ENCODE measurements at regions not wholly inside any gene's neighbourhood (a gene's known extent, or its start where the extent isn't known, plus 50 kb on each side); places are given as distances from the start of the nearest gene placed in this dataset.

GRCh38 chr12:25713264-25713663 lies 160.2 kb upstream of the LMNTD1 start:
- FAIRE-seq, result no peak
- TF ChIP-seq CTCF (IDR thresholded peaks at IDR 0.05; ENCODE audit: insufficient read depth, missing control alignments), result no peak
- DNase-seq (ENCODE audit: insufficient read length, low spot score), result no peak

GRCh38 chr12:25714198-25714984 lies 161.3 kb upstream of the LMNTD1 start:
- DNase-seq (ENCODE audit: insufficient read length, low spot score) (no peak), FAIRE-seq (no peak)

GRCh38 chr12:25715102-25715501 lies 162.0 kb upstream of the LMNTD1 start:
- FAIRE-seq (peak; percentile 55), DNase-seq (ENCODE audit: insufficient read length, low spot score) (no peak)
- no peak for TF ChIP-seq CTCF (IDR thresholded peaks at IDR 0.05; ENCODE audit: insufficient read depth, missing control alignments)

More at GRCh38 chr12:25714198-25714984, 161.3 kb upstream of the LMNTD1 start:
- TF ChIP-seq CTCF (IDR thresholded peaks at IDR 0.05; ENCODE audit: insufficient read depth, missing control alignments), result no peak

- no peak for TF ChIP-seq CTCF (IDR thresholded peaks at IDR 0.05; ENCODE audit: insufficient read depth, missing control alignments)
- DNase-seq (ENCODE audit: insufficient read length, low spot score) (no peak), FAIRE-seq (no peak)
Measured at GRCh38 chr12:25716842-25717241, 163.8 kb upstream of the LMNTD1 start.

- FAIRE-seq (no peak), DNase-seq (ENCODE audit: insufficient read length, low spot score) (no peak)
- TF ChIP-seq CTCF (IDR thresholded peaks at IDR 0.05; ENCODE audit: insufficient read depth, missing control alignments), result no peak
Measured at GRCh38 chr12:25717552-25717951, 164.5 kb upstream of the LMNTD1 start.

GRCh38 chr12:25718081-25718731 lies 165.1 kb upstream of the LMNTD1 start:
- TF ChIP-seq CTCF (IDR thresholded peaks at IDR 0.05; ENCODE audit: insufficient read depth, missing control alignments), result no peak
- DNase-seq (ENCODE audit: insufficient read length, low spot score) (no peak), FAIRE-seq (peak; percentile 88)

GRCh38 chr12:25719505-25719904 lies 166.4 kb upstream of the LMNTD1 start:
- no peak for DNase-seq (ENCODE audit: insufficient read length, low spot score)
- TF ChIP-seq CTCF (IDR thresholded peaks at IDR 0.05; ENCODE audit: insufficient read depth, missing control alignments), result no peak
- FAIRE-seq, result no peak
